Ishikawa (cell line): ENCODE measurements at regions not wholly inside any gene's neighbourhood (a gene's known extent, or its start where the extent isn't known, plus 50 kb on each side); places are given as distances from the start of the nearest gene placed in this dataset.

ENCODE experiments used
- EP300 ChIP-seq: IDR thresholded peaks from 2 replicates; pipeline ENCODE4 v1.6.1; 2012; ENCODE audit warnings: borderline replicate concordance
- MAX ChIP-seq: IDR thresholded peaks from 2 replicates; pipeline ENCODE4 v1.6.1; 2012
- TAF1 ChIP-seq: IDR thresholded peaks from 2 replicates; pipeline ENCODE4 v1.6.1; 2012; ENCODE audit warnings: low read depth, mild to moderate bottlenecking
- TCF12 ChIP-seq: IDR thresholded peaks from 2 replicates; pipeline ENCODE4 v1.6.1; 2012; ENCODE audit warnings: low read depth
- ZBTB7A ChIP-seq: IDR thresholded peaks from 2 replicates; pipeline ENCODE4 v1.6.1; 2012; ENCODE audit warnings: low read depth
- TF ChIP-seq, protein P1 (sequence below): IDR thresholded peaks from 2 replicates; pipeline ENCODE4 v1.6.1; 2012; ENCODE audit warnings: low read depth, mild to moderate bottlenecking

DNA sequence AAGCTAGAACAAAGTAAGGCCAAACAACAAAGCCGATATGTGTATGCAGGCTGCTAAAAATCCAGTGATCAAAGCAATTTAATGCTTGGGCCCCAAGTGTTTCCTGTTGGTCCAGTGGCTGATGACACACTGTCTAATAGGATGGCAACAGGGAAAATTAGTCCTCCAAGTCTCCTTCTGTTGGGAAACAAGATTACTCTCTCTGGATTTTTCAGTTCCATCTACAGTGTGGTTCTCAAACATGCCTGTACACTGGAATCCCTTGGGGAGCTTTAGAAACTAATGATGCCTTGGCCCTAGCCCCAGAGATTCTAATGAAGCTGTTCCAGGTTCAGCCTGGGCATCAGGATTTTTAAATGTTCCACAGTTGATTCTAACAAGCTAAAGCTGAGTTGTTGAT lies 198.7 kb downstream of the AHR start:
- TF ChIP-seq TCF12 (no peak), MAX (no peak), EP300 (no peak), ZBTB7A (no peak), TAF1 (no peak)
- TF ChIP-seq, protein P1, sequence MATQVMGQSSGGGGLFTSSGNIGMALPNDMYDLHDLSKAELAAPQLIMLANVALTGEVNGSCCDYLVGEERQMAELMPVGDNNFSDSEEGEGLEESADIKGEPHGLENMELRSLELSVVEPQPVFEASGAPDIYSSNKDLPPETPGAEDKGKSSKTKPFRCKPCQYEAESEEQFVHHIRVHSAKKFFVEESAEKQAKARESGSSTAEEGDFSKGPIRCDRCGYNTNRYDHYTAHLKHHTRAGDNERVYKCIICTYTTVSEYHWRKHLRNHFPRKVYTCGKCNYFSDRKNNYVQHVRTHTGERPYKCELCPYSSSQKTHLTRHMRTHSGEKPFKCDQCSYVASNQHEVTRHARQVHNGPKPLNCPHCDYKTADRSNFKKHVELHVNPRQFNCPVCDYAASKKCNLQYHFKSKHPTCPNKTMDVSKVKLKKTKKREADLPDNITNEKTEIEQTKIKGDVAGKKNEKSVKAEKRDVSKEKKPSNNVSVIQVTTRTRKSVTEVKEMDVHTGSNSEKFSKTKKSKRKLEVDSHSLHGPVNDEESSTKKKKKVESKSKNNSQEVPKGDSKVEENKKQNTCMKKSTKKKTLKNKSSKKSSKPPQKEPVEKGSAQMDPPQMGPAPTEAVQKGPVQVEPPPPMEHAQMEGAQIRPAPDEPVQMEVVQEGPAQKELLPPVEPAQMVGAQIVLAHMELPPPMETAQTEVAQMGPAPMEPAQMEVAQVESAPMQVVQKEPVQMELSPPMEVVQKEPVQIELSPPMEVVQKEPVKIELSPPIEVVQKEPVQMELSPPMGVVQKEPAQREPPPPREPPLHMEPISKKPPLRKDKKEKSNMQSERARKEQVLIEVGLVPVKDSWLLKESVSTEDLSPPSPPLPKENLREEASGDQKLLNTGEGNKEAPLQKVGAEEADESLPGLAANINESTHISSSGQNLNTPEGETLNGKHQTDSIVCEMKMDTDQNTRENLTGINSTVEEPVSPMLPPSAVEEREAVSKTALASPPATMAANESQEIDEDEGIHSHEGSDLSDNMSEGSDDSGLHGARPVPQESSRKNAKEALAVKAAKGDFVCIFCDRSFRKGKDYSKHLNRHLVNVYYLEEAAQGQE: no peak
